Kidney glomerular epithelial cell (primary cell): ENCODE measurements at regions not wholly inside any gene's neighbourhood (a gene's known extent, or its start where the extent isn't known, plus 50 kb on each side); places are given as distances from the start of the nearest gene placed in this dataset.

Source experiments
- DNase-seq: peaks from one replicate; lab custom pipeline; 2025; lab: John Stamatoyannopoulos, UW

DNA sequence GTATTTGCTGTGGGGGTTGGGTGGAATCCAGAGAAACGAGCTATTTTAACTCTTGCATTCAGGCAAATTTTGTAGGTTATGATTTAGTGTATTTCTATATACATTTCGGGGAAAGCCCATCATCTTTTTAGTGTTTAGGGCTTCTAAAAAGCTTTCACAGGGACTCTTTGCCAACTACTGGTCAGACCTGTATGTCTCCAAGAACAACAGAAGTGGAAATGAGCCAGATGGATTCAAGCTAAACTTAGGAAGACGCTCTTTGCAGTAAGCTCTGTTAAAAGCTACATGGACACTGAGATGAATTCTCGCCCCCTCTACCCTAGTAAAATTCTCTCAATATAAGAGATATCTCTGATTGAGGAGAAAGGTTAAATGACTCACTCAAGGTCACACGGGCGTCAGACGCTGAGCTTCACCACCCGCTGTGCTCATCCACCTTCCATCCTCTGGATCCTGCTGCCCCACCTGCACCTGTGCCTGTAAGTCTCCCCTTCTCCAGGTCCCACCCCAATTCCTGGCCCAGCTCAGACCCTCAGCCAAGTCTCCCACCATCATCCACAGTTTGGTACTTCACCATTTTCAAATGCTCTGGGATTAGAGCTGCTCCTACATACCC, 85.6 kb downstream of the MARCHF4 start:
- DNase-seq, result no peak

DNA sequence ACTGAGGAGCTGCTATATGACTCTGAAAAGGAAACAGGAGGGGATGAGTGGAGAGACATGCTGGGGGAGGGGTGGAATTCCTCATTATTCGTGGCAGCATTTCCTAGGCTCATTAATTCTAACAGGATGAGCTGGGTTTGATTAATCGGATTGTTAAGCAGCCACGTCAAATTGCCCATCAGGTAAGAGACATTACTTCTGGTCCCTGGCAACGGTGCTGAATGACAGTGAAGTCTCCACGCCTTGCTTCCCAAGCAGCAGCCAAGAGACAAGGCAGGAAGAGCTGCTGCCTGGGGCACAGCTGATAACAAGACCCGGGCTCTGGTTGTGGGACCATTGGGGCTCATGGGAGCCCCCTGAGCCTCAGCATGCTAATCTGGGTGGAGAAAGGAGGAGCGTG, 86.6 kb downstream of the MARCHF4 start:
- no peak for DNase-seq

DNA sequence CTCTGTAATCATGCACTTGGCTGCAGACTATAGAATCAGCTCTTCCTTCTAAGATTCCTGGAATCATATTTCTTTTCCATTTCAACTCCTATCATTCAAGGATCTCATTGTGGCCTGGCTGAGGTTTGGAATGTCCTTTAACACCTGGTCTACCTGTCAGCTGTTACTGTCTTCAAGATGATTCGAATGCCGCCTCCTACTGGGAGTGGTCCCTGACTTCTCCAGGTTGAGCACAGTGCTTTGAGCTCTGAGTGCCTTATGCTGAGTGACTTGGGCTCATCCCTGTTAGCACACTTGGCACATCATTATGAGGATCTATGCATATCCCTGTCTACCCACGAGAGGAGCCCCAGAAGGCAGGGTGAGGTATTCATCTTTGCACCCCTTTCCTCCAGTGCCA, 87.6 kb downstream of the MARCHF4 start:
- no peak for DNase-seq

DNA sequence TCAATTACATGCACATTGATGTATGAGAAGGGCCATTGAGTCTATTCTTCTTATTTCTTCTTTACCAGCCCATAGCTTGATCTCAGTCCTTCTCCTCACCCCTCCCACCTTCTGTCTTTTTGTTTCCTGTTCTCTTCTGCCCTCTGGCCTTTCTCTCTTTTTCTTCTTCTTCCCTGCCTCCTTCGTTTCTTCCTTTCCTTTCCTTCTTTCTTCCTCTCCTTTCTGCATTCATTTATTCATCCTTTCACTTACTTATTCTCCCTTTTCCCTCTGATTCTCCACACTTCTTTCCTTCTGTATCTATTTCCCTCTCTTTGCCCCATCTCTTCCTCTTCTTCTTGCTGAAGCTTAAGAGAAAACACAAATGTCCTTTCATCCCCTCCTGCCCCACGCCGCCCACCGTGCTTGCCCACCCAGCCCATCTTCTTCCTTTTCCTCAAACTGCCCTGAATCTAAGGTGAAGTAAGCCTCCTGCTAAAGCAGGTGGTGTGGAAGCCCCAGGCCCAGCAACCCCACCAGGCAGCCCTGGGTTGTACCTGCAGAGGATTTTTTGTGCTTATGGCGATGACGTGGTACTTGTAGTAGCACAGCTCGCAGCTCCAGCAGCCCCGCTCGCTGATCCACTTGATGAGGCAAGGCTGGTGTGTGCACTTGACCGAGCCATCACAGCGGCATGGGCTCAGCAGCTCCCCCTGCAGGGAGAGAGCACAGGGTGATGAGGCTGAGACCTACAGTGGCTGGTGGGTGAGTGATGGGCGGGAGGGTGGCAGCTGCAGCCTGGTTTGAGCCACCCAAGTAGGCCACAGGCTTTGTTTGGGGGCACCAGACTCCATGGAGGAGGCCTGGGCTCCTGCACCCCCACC, 89.0 kb downstream of the MARCHF4 start:
- no peak for DNase-seq

DNA sequence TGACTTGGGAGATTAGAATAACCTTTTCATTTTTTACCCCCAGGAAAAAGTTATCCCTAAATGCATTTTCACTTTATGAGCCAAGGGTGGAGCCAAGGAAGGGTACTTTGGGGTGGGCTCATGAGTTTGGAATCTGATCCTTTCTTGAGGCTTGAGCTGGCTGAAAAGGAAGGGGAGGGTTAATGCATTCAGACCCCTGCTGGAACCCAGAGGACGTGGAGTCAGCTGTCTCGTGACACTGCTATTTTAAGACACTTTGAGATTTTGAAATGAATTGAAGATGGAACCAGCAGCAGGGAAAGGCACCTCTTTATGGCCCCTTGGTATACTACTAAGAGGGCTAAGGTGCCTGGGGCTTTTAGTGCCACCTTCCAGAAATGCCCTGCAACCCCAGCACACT, 90.4 kb downstream of the MARCHF4 start:
- DNase-seq, result no peak

DNA sequence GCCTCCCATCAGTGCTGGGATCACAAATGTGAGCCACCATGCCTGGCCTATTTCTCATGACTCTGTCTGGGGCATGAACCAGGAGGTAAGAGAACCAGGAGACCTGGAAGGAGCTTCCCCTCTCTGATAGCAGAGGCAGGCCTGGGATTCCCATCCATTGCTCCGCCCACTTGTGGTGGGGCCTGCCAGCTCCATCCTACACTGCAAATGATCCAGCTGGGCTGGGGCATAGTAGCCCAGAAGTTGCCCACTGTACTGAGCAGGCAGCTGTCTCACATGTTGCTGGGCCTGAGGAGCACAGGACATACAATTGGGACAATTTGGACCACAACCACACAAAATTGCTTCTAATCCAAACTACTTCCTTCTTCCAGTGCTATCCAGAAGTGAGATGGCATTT, 91.0 kb downstream of the MARCHF4 start:
- no peak for DNase-seq

DNA sequence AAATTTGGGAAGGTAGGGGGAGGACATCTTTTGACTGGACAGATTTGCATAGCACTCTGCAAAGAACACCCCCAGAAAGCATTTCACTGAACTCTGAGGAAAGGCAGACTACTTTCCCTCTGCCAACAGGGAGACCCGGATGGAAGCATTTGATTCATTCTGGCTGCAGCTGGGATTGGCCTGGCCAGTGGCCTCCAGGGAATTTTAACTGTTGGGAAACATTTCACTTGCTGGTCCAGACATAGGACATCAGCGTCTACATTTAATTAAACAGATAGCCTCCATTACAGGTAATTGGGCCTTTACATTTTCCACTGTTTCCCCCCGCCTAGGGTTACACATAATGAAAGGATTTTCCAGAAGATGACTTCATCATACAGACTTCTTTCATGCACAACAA, 92.8 kb downstream of the MARCHF4 start:
- DNase-seq, result no peak

DNA sequence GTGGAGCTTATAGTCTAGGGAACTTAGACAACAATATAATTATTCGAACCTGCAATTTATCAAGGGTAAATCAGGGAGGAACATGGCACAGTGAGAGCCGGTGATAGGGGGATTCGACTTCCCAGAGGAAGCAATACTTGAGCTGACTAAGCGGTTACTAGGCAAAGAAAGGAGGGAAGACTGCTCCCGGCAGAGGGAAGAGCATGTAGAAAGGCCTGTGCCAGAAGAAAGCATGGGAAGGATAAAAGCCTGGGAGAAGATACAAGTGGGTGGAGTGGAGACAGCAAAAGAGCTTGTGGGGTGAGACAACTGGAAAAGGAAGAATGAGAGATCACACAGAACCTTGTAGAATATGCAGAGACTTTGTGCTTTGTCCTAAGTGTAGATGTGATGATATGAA, 93.3 kb downstream of the MARCHF4 start:
- DNase-seq, result no peak

DNA sequence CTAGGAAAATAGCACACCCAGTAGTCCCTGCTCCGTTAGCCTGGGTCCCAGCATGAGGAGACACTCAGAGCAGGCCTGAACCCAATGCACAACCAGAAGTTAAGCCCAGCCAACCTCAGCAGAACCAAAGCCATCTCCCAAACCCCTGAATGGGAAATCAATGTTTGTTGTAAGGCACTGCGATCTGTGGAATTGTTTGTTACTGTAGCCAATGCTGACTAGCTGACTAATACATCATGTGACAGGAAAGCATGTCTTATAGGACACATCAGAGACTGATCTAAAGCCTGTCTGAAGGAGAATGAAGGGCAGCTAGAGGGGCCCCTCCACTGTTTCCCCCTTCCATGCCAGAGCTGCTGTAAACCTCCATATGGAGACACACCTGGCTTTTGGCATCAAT, 96.4 kb downstream of the MARCHF4 start:
- no peak for DNase-seq

DNA sequence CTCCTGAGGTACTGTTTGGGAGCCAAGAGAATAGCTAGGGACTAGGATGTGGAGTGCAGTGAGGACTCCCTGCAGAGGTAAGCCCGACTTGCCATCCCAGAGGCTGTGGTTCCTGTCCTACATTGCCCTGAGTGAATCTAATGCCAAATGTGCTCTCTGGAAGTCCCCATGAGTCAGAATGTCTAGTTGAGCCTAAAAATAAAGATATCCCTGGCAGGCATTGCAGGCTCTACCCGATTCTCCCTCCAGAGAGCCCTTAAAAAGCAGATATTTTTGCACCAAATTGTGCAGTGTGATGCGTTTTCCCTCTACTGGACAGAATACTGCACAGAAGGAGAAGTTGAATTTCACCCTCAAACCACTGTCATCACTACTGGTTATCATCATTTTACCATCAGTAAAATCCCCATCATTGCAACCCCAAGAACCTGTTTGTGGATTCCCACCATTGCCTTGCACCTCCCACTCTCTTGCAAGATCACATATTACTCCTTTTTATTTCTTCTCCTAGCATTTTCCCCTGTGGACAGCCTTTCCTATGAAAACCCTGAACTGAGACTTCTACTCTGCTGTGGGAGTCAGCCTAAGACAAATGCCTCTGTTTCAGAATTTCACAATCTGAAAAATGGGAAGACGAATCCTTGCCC, 98.0 kb downstream of the MARCHF4 start:
- DNase-seq, result no peak

DNA sequence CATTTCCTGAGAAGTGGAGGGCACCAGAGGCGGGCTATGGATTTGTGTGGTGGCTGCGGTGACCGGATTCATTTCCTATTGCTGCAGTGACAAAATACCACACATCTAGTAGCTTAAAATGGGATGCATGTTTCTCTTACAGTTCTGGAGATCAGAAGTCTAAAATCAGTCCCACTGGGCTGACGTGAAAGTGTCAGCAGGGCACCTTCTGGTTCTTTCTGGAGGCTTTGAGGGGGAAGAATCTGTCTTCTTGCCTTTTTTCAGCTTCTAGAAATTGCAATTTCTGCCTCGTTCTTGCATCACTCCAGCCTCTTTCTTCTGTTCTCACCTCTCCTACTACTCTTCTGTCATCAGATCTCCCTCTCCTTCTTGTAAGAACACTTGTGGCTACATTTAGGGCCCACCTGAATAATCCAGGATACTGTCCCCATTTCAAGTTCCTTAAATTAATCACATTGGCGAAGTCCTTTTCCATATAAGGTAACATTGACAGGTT, 111.2 kb downstream of the MARCHF4 start:
- no peak for DNase-seq

DNA sequence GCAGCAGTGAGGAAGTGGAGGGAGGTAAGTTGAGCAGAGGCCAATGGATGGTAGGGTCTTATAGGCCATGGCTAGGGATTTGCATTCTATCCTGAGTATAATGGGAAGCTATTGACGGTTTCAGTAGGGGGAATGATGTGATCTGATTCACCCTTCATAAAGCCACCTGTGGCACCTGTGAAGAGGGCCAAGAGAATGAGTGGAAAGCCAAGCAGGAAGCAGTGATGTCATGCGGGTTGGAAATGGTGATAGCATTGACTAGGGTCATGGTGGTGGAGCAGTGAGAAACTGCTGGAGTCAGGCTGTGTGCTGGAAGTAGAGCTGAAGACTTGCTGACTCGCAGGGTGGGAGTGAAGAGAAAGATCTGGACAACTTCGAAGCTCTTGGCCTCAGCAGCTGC, 111.7 kb downstream of the MARCHF4 start:
- no peak for DNase-seq

DNA sequence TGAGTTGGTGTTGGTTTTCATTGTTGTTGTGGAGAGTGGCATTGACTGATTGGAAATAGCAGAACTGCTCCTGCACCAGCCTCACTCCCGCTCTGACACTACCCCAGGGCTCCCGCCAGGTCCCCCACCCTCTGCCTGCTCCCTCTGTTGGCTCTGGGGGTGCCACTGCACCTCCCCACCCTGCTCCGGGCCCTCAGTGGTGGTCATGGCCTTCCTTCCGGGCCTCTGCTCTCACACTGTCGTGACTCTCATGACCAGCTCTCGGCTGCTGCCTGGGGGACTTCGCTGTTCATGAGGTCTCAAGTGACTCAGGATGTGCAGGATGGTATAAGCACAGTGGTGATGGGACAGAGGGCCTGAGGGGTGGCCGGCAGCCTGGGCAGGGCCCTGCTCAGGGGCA, 113.2 kb downstream of the MARCHF4 start:
- DNase-seq, result no peak

DNA sequence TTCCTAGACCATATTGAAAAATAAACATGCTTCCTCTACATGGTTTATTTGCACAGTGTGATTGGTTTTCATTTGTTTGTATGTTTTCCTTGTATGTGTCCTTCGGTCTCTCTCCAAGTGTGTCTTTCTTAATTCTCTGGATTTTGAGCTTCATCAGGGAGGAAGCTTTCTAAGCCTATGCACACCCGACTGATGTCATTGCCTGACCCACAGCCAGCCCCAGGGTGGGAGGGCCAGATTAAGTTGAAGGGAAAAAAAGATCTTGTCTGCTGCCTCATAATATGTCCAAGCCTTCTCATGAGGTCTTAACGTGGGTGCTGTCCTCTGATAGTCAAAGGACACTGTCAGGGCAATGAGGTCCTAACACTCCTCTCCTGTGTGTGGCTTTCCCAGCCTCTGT, 115.2 kb downstream of the MARCHF4 start:
- no peak for DNase-seq
